NCI-H2081 (cell line): ENCODE measurements at regions not wholly inside any gene's neighbourhood (a gene's known extent, or its start where the extent isn't known, plus 50 kb on each side); places are given as distances from the start of the nearest gene placed in this dataset.
A peak's percentile ranks its signal among the peaks of the same experiment; 100 is the strongest.

ENCODE experiments used
- DNase-seq, 2 experiments: peaks; one replicate each; lab custom pipeline; 2025; lab: John Stamatoyannopoulos, UW

- DNase-seq, result peak in 1 of 2 experiments; percentile 38
Measured at GRCh38 chr11:128299132-128299726, 288.1 kb downstream of the ETS1 start.

GRCh38 chr11:128298271-128298670, 289.1 kb downstream of the ETS1 start:
- DNase-seq, result peak in 1 of 2 experiments; percentile 65

- DNase-seq, result no peak
Measured at GRCh38 chr11:128297805-128298204, 289.6 kb downstream of the ETS1 start.

GRCh38 chr11:128297091-128297651, 290.2 kb downstream of the ETS1 start:
- peak; percentile 95 to 99 for DNase-seq

- DNase-seq, result no peak
Measured at GRCh38 chr11:128294671-128295050, 292.7 kb downstream of the ETS1 start.

- DNase-seq, result no peak
Measured at GRCh38 chr11:128294001-128294670, 293.2 kb downstream of the ETS1 start.

GRCh38 chr11:128291835-128292234, 295.5 kb downstream of the ETS1 start:
- no peak for DNase-seq

- DNase-seq, result peak in 1 of 2 experiments; percentile 39
Measured at GRCh38 chr11:128291007-128291406, 296.4 kb downstream of the ETS1 start.

- peak; percentile 89 to 94 for DNase-seq
Measured at GRCh38 chr11:128290106-128290840, 297.1 kb downstream of the ETS1 start.

GRCh38 chr11:128289048-128289447, 298.3 kb downstream of the ETS1 start:
- DNase-seq, result no peak

GRCh38 chr11:128288368-128288767, 299.0 kb downstream of the ETS1 start:
- DNase-seq, result no peak

- DNase-seq, result no peak
Measured at GRCh38 chr11:128285321-128285720, 302.0 kb downstream of the ETS1 start.

- DNase-seq, result no peak
Measured at GRCh38 chr11:128284634-128285033, 302.7 kb downstream of the ETS1 start.

GRCh38 chr11:128283451-128283850, 303.9 kb downstream of the ETS1 start:
- no peak for DNase-seq

GRCh38 chr11:128282053-128282452, 305.3 kb downstream of the ETS1 start:
- DNase-seq, result no peak

- DNase-seq, result no peak
Measured at GRCh38 chr11:128279866-128280265, 307.5 kb downstream of the ETS1 start.

GRCh38 chr11:128273736-128274135, 313.6 kb downstream of the ETS1 start:
- no peak for DNase-seq

- DNase-seq, result no peak
Measured at GRCh38 chr11:128271401-128271800, 316.0 kb downstream of the ETS1 start.

- no peak for DNase-seq
Measured at GRCh38 chr11:128269466-128269865, 317.9 kb downstream of the ETS1 start.

- no peak for DNase-seq
Measured at GRCh38 chr11:128266893-128267292, 320.5 kb downstream of the ETS1 start.

- DNase-seq, result no peak
Measured at GRCh38 chr11:128262463-128263345, 324.7 kb downstream of the ETS1 start.

GRCh38 chr11:128261011-128261421, 326.3 kb downstream of the ETS1 start:
- DNase-seq, result no peak
